DMS79 treated with DMSO at 0.1 percent for 48 hours (cell line): ENCODE measurements at regions not wholly inside any gene's neighbourhood (a gene's known extent, or its start where the extent isn't known, plus 50 kb on each side); places are given as distances from the start of the nearest gene placed in this dataset.
"Not testable (repeated sequence)": the region's sequence is repeated elsewhere in the genome, so short reads cannot be mapped to it uniquely, and the experiment has no call there.

Experiments
- DNase-seq: peaks from one replicate; lab custom pipeline; 2025; lab: John Stamatoyannopoulos, UW

DNA sequence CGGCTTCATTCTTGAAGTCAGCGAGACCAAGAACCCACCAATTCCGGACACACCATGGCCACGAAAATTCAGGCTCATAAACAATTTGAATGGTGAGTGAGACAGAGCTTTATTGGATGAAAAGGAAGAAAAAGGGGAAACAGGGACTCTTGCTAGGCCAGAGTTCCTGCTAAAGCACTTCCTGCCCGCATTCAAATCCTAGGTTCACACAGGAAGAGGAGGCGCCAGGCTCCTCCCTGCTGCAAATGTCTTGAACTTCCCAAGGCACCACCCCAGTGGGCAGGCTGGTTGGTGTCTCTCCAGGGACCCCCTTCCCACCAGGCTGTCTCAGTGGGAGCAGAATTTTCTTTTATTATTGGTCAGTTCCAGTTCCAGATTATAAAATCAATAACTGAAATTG lies 121.2 kb downstream of the FSCB start:
- DNase-seq, result no peak

DNA sequence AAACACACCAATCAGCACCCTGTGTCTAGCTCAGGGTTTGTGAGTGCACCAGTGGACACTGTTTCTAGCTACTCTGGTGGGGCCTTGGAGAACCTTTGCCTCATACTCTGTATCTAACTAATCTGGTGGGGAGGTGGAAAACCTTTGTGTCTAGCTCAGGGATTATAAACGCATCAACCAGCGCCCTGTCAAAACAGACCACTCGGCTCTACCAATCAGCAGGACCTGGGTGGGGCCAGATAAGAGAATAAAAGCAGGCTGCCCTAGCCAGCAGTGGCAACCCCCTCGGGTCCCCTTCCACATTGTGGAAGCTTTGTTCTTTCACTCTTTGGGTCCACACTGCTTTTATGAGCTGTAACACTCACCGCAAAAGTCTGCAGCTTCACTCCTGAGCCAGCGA lies 121.8 kb downstream of the FSCB start:
- DNase-seq, result not testable (repeated sequence)

DNA sequence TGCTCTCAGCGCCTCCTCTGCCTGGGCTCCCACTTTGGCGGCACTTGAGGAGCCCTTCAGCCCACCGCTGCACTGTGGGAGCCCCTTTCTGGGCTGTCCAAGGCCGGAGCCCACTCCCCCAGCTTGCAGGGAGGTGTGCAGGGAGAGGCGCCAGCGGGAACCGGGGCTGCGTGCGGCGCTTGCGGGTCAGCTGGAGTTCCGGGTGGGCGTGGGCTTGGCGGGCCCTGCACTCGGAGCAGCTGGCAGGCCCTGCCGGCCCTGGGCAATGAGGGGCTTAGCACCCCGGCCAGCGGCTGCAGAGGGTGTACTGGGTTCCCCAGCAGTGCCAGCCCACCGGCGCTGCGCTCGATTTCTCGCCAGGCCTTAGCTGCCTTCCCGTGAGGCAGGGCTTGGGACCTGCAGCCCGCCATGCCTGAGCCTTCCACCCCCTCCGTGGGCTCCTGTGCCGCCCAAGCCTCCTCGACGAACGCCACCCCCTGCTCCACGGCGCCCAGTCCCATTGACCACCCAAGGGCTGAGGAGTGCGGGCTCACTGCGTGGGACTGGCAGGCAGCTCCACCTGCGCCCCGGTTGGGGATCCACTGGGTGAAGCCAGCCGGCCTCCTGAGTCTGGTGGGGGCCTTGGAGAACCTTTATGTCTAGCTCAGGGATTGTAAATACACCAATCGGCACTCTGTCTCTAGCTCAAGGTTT lies 122.3 kb downstream of the FSCB start:
- not testable (repeated sequence) for DNase-seq

DNA sequence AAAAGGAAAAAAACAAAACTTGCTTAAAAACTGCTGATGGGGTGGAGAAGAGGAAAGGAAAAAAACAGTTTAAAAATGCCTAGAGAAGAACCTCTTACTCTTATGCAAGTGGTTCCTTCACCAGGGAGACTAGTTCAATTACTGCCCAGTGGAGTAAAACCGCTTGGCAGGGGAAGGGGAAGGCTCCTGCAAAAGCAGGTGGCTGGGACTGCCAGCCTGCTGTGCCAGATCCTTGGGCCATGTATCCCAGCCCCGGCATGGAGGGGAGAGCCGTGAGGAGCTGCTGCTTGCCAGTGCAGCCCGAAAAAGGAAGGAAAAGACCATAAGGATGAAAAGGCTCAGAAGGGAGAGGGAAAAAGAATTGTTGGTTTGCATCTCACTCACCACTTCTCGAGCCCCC lies 123.0 kb downstream of the FSCB start:
- no peak for DNase-seq

DNA sequence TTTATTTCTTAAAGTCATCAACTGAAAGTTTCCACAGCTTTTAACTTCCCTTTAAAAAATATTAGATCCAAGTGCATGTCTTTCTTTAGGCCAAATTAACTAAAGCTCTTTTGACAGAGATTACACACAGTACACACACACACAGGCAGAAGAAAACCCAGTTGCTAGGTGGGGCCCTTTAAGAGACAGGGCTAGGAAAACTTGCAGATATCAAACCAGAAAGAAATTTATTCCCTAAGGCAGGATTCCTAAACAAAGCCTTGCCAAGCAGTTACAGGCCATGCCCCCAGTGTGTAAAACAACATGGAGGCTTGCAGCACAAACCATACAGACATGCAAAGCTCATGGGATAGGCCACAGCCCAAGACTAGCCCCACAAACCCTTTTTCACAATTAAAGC lies 123.4 kb downstream of the FSCB start:
- DNase-seq, result no peak

DNA sequence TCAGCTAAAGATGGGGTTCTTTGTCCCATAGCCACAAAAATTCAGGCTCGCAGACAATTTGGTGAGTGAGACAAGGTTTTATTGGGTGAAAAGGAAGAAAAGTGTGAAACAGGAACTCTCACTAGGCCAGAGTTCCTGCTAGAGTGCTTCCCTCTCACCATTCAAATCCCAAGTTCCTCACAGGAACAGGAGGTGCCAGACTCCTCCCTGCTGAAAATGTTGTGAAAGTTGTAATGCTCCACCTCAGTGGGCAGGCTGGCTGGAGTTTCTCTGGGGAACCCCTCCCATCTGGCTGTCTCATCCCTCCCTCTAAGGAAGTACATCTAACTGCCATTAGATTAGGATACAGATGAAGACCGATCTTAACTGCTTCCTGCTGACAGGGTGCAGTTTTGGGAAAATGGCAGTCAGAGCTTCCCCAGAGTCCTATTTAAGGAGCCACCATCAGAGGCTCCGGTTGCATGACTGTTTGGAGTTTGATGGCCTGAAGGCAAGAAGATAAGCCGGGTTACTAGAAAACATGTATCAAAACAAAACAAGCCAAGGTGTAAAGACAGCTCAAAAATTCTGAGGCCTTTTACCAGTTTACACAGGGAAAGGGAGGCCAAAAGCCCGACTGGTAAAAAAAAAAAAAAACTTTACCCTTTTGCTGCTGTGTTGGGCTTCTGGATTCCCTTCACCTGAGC lies 127.6 kb downstream of the FSCB start:
- DNase-seq, result no peak

DNA sequence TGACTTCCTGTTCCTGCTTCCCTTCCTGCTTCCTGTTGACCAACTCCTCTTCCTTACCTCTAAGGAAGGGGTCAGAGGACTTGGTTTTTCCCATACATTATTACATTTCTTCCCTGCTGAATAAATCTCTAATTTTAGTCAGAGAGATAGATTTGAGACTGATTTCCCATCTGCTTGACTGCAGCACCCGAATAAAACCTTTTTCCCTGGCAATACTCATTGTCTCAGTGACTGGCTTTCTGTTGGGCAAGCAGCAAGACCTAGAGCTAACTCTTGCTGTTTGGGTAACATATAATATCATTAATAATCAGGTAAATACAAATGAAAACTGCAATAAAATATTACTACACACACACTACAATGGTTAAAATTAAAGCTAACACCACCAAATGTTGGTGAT lies 132.2 kb downstream of the FSCB start:
- DNase-seq, result no peak

DNA sequence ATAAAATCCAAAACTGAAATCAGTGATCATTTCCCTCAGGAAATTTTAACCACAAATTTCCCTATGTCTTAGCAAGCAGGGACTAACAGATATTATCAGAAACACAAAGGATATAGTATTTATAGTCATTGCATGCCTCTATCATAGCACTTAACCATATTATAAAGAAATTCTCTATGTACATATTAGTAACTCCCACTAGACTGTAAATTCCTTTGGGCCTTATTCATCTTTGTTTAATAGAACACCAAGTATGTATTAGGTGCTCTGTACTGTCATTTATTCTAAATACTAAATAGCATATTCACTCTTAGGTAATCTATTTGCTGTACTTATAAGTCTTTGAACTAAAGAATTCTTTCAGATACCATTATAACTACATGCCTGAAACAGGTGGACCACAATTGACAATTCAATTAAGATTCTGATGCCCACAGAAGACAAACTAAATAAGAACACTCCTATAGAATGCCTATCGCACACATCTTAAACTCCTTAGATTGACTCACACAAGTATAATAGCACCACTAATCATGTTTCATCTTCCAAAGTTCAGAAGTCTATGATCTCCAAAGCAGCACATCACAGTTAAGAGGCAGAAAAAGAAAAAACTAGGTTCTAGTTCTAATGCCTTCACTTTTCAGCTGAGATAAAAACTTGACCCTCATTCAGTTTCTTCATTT lies 134.1 kb downstream of the FSCB start:
- DNase-seq, result no peak

DNA sequence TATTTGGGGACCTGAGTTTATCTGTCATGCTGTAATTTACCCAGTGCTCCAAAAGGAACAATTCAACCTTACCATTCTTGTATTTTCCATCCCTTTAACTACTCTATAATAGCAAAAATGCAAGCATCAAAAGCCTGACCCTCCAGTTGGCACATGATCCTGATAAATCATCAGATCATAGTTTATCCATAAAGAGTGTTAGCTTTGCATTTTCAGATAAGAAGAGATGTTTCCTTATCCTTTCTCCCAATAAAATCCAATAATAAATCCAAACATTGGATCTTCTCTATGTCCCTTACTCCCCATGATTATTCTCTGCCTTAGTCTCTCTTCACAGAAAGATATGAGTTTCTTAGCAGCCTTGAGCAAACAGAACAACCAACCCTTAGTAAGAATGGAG lies 134.9 kb downstream of the FSCB start:
- no peak for DNase-seq

DNA sequence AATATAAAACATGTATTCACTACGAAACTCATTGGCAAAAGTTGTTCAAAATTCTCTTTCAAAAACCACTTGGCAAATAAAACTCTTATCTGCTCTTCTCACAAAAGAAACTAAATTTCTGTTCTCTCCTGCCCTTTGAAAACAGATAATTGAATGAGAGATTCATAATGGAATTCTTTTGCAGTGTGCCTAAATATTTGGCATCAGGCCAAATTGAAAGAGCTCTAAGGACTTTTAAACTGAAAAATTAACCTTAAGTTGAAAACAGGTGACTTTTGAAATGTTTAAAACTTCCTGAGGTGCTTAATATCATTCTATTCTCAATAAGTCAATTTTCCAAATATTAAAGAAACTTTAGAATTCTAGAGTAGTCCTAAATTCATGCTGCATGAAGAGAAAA lies 136.4 kb downstream of the FSCB start:
- DNase-seq, result no peak

DNA sequence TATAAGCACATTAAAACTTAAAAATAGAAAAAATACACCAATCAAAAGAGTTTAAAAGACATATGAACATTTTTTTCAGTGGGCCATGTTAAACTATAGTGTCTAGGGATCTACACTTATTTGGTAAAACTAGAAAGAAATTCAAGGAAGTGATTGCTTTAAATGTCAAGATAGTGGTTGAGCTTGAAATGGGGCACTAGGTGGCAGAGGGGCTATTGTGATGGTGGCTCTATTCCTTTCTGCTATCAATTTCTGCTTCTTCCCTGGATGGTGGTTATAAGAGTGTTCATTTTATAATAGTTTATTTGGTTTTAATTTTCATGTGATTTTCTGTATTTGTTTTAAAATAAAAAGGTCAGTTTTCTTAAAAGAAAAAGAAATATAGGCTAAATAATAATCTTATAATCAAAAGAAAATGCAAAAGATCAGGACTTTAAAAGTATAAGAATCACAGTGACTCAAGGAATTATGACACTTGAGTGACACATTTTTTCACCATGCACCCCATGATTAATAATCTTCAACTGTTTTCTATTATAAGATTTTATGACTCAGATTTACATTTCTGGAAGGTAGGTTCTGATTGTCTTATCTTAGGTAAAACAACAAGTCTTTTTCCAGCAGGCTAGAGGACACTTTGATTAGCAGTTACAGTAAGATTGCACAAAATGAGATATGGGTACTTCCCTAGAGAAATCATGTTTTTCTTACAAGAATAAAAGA lies 137.5 kb downstream of the FSCB start:
- DNase-seq, result no peak

DNA sequence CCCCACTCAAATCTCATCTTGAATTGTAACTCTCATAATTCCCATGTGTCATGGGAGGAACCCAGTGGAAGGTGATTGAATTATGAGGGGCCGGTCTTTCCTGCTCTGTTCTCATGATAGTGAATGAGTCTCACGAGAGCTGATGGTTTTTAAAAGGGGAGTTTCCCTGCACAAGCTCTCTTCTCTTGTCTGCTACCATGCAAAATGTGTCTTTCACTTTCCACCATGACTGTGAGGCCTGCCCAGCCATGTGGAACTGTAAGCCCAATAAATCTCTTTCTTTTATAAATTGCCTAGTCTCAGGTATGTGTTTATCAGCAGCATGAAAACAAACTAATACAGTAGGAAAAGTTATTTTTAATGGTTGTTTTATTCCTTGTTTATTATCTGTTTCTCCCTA lies 146.0 kb downstream of the FSCB start:
- no peak for DNase-seq

DNA sequence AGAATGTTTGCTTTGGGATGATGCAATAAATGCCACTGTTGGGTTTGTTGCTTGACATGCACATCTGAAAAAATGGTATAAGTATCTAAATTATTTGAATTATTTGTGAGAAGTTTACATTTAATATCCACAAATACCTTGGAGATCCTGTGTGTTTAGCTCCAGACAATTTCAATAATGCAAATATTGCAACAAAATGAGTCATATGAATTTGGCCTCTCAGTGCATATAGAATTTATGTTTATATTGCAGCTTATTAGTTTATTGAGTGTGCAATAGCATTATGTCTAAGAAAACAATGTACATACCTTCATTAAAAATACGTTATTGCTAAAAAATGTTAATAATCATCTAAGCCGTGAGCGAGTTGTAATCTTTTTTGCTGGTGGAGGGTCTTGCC lies 153.3 kb downstream of the FSCB start:
- no peak for DNase-seq

DNA sequence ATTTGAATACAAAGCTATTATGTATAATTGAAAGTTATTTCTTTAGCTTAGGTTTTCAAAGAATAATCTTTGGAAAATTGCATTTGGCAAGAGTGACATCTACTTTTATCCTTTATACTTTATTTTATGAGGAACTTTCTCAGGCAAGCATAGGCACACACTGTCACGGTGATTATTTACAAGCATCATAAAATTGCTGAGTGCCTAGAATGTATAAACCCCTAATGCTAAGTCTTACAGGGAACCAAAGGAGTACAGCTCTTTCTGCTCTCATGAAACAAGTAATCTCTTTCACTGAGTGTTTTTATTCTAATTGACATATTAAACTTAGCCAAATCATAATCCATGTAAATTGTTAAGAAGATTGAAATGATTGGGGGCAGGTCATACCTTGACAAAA lies 154.9 kb downstream of the FSCB start:
- peak; percentile 98 for DNase-seq

DNA sequence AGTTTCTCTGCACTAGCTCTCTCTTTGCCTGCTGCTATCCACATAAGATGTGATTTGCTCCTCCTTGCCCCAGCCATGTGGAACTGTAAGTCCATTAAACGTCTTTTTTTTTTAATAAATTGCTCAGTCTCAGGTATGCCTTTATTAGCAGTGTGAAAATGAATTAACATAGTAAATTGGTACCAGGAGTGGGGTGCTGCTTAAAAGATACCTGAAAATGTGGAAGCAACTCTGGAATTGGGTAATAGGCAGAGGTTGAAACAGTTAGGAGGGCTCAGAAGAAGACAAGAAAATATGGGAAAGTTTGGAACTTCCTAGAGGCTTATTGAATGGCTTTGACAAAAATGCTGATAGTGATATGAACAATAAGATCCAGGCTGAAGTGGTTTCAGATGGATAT lies 159.8 kb downstream of the FSCB start:
- DNase-seq, result no peak

DNA sequence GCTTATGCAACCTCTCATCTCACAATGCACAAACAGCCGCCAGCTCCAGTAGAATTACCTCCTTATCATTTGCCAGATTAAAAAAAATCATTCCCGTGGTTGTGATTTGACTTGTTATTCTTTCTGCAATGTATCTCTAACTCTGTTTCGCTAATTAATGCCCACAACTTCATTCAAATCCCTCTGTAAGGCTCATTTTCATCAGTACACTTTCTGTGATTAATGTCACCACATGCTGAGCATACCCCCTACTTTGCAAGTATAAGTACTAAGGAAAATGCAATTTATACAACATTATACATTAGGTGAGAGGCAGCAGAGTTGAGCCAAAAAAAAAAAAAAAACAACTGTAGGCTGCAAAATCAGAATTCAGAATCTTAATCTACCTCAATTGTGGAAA lies 166.0 kb downstream of the FSCB start:
- no peak for DNase-seq

DNA sequence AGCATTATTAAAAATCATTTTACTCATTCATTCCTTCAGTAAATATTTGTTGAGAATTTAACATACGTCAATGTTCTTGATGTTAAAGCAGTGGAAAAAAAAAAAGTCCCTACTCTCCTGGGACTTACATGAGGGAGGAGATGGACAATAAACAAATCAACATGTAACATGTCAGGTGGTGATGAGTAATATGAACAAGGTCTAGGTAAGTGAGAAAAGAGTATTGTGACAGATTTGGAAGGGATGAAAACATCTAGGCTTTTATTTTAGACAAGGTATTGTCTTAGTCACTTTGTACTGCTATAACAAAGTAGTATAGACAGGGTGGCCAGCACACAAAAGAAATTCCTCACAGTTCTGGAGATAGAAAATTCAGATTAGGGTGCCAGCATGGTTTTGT lies 167.2 kb downstream of the FSCB start:
- DNase-seq, result no peak

DNA sequence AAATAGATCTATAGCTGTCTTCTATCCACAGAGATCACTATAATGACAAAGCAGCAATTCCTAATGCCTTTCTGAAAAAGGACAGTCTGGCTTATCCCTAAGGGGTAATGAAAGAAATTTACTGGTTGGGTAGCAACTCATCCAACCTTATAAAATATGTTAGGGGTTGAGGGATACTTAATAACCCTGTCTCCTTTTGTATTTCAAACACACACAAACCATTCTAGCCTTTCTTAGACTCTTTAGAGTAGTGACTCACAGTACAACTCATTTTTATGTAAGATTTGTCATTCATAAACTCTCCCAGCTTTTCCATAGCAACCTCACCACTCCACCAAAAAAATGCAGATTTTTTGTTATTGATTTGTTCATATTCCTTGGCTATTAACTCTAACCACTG lies 167.9 kb downstream of the FSCB start:
- DNase-seq, result no peak

DNA sequence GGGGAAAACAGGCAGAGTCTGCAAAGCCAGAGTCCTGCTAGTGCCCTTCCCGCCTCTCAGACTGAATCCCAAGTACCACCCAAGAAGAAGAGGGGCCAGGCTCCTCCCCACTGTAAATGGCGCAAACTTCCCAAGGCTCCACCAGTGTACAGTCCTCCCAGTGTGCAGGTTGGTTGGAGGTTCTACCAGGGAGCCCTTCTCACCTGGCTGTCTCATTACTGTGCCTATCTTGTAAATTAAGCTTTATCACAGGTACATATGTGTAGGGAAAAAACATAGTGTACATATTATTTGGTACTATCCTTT lies 189.7 kb downstream of the FSCB start:
- no peak for DNase-seq

DNA sequence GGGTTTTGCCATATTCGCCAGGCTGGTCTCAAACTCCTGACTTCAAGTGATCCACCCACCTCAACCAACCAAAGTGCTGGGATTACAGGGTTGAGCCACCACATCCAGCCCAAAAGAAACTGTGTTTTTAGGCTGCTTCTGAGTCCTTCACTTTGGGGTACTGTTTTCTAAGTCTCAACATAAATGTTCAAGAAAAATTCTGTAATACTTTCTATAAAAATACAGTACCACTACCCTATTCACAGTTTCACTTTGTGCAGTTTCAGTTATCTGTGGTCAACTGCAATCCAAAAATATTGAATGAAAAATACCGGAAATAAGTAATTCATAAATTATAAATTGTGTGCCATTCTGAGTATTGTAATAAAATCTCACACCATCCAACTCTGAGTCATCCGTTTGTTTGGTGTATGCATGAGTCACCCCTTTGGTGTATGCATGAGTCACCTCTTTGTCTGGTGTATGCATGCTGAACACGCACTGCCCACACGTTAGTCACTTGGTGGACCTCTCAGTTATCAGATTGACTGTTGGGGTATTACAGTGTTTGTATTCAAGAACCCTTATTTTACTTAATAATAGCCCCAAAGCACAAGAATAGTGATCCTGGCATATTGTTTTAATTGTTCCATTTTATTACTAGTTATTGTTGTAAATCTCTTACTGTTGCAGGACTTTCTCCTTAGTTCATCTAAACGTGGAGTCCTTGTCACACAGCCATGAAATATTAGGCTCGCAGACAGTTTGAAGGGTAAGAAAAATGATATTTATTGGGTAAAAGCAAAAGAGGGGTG lies 190.2 kb downstream of the FSCB start:
- no peak for DNase-seq

DNA sequence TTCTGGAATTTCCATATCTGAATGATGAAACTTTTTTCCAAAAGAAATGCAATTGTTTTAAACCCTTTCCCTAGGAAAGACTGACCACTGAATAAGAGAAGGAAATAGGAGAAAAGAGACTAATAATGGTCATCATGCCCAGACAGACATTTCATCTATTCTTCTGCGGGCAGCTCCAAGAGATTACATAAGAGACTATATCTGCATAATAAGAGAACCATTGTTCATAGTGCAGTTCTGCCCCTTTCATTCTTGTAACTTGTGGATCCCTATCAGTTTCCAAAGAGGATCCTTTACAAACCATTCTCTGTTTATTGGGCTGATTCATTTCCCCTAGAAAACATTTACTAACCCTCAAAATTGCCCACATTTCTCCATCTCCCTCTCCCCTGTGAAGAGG lies 197.8 kb downstream of the FSCB start:
- DNase-seq, result no peak

DNA sequence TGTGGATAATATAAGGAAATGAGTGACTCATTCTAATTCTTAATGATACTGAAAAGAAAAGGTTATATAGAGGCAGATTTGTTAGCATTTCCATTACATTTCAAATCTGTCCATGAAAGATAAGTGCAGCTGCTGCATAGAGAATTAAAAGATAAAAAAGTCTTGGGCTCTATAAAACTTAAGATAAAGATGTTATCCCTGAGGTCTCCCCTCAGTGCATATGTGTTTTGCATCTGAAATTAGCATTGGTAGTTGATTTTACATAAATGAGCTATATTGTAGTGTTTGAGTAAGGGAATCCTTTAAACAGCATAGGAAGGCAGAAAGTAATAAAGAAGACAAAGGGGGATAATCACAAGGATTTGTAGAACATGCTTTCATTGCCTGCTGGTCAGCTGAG lies 206.2 kb downstream of the FSCB start:
- no peak for DNase-seq
